ENCODE measurements at regions not wholly inside any gene's neighbourhood (a gene's known extent, or its start where the extent isn't known, plus 50 kb on each side); places are given as distances from the start of the nearest gene placed in this dataset.

DNA sequence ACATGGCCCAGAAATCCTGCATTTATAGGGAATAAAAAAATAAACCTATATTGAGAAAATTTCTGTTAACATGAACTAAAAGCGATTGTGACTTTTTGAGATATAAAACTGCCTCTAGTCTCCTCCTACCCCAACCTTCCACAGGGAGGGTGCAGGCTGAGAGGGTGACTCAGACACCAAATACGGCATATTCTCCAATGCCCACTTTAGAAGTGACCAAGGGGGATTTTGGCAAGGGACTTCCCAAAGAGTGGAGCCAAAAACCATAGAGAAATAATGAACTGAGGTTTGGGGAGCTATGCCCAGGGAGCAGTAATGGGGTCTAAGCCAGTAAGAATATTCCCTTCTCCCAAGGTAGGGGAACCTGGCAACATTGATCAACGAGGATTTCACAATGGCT is 124.9 kb upstream of the ZC3H12C start:
- DNase-seq (ENCODE audit: low spot score) = no peak
- H3K36me3 ChIP-seq = no peaks in the 10 kb centered on the region
- TF ChIP-seq, protein P1, sequence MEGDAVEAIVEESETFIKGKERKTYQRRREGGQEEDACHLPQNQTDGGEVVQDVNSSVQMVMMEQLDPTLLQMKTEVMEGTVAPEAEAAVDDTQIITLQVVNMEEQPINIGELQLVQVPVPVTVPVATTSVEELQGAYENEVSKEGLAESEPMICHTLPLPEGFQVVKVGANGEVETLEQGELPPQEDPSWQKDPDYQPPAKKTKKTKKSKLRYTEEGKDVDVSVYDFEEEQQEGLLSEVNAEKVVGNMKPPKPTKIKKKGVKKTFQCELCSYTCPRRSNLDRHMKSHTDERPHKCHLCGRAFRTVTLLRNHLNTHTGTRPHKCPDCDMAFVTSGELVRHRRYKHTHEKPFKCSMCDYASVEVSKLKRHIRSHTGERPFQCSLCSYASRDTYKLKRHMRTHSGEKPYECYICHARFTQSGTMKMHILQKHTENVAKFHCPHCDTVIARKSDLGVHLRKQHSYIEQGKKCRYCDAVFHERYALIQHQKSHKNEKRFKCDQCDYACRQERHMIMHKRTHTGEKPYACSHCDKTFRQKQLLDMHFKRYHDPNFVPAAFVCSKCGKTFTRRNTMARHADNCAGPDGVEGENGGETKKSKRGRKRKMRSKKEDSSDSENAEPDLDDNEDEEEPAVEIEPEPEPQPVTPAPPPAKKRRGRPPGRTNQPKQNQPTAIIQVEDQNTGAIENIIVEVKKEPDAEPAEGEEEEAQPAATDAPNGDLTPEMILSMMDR (IDR thresholded peaks at IDR 0.05) = no peak
- H3K9me3 ChIP-seq = no peaks in the 10 kb centered on the region
- H3K4me3 ChIP-seq = no peak overlapping the region
- H3K4me1 ChIP-seq = peaks cover 0 to 25% of the 10 kb centered on the region in 2 donors
- H3K27me3 ChIP-seq = no peaks in the 10 kb centered on the region
- no peak overlapping the region for H3K27ac ChIP-seq

DNA sequence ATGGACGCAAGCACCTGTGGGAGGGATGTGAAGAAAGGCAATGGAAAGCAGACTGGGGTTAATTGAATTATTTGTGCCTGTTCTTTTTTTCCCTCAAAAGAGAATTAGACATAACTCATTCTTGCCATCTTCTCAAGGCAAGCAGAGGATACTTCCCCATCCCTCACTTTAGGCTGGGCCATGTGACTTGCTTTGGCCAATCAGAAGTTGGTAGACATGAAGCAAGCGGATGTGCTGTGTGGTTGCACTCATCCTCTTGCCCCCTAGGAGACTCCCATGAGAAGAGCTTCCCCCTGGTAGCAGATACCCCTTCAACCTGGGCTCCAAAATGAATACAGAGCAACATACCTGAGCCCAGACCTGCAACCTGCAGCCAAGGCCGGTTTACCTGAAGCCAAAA is 124.4 kb upstream of the ZC3H12C start:
- no peak for DNase-seq (ENCODE audit: low spot score)
- Histone ChIP-seq H3K27me3 (no peaks in the 10 kb centered on the region), H3K4me1 (peaks cover 0 to 27% of the 10 kb centered on the region in 2 donors), H3K36me3 (no peaks in the 10 kb centered on the region), H3K4me3 (no peak overlapping the region), H3K27ac (no peak overlapping the region), H3K9me3 (no peaks in the 10 kb centered on the region)
- TF ChIP-seq, protein P1 (IDR thresholded peaks at IDR 0.05) = no peak

DNA sequence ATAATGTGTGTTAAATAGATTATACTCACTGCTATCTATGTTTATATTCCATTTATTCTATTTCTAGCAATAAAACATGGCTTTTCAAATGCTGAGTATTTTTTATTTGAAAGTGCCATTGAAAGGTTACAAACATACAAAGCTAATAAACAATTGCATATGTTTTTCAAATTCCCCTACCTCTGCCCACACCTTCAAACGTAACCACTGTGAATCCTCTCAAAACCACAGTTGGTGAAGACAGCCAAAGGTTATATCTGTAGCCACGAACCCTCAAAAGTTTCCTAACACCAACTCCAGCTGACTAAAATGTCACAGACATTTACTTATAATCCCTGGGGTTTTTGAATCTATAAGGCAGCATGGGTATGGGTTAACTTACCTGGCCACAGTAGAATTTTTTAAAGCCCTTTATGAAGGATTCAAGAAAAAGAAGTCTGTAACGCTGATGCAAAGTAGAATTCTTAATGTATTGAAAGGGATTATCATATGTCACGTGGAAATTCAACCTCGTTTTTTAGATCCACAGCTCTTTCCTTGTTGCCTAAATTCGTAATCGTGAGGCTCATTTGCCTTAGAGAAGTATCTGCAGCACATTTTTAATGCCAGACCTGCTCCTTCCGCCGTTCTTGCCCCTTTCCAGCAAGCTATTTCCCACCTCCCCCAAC is 122.5 kb upstream of the ZC3H12C start:
- Histone ChIP-seq H3K27me3 (no peaks in the 10 kb centered on the region), H3K36me3 (no peaks in the 10 kb centered on the region), H3K9me3 (no peaks in the 10 kb centered on the region), H3K4me3 (no peak overlapping the region), H3K4me1 (peaks cover 0 to 27% of the 10 kb centered on the region in 2 donors), H3K27ac (no peak overlapping the region)
- DNase-seq (ENCODE audit: low spot score) = no peak
- TF ChIP-seq, protein P1 (IDR thresholded peaks at IDR 0.05) = no peak

DNA sequence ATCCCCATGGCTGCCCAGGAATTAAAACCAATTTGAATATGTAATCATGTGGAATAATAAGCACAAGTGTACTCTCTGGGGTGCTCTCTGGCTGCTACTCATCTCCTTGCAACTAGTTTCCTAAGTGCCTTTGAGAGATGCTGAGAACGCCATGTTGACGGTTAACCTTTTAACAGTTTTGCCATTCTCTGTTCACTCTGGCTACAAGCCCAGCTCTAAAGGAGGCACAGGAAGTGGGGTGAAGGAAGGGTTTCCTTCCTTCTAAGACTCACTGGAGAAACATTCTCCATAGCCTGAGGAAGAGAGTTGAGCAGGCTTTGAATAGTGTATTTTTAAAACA is 122.0 kb upstream of the ZC3H12C start:
- Histone ChIP-seq H3K36me3 (no peaks in the 10 kb centered on the region), H3K9me3 (no peaks in the 10 kb centered on the region), H3K4me3 (no peak overlapping the region), H3K4me1 (peaks cover 0 to 27% of the 10 kb centered on the region in 2 donors), H3K27ac (no peak overlapping the region), H3K27me3 (no peaks in the 10 kb centered on the region)
- no peak for DNase-seq (ENCODE audit: low spot score)
- TF ChIP-seq, protein P1 (IDR thresholded peaks at IDR 0.05) = no peak

DNA sequence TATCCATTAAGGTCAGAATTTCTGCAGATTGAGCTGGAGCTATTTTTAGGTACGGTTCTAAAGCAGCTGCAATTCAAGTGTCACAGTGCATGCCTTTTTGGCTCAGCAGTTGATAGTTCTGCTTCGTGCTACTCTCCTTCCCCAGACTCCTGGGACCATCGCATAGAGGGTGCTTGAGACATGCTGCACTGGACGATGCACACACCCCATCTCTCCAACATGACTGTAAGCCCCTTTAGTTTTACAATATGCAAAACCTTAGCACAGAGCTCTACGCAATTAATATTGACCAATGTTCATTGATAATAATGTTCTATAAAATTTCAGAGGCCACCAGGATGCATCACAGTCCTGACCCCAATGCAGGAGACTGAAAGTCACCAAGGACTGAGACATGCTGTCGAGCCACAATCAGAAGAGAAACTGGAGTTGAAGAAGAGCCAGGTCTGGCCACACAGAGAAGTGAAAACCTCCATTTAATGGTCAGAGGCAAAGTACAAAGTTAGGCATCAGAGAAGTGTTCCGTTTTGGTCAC is 120.9 kb upstream of the ZC3H12C start:
- H3K9me3 ChIP-seq = no peaks in the 10 kb centered on the region
- H3K4me1 ChIP-seq = peaks cover 0 to 27% of the 10 kb centered on the region in 2 donors
- no peak for DNase-seq (ENCODE audit: low spot score)
- H3K4me3 ChIP-seq = no peak overlapping the region
- H3K27me3 ChIP-seq = no peaks in the 10 kb centered on the region
- H3K27ac ChIP-seq = no peak overlapping the region
- TF ChIP-seq, protein P1 (IDR thresholded peaks at IDR 0.05) = no peak
- H3K36me3 ChIP-seq = no peaks in the 10 kb centered on the region

DNA sequence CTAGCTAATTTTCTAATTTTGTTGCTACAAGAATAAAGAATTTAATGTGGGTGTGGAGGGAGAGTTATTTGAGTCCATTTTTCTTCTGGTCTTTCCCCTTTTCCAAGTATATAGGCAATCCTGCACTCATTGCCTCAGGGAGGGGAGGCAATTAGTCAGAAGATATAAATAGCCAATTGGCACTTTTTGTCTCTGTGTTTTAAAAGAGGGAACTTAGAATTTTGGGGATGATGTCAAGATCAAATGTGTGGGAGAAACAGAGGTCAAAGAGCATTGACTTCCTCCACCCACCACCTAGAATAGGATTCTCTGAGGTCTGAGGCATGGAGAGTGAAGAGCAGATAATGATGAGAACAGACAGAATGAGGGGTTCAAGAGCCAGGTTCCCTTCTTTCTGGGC is 120.3 kb upstream of the ZC3H12C start:
- H3K27ac ChIP-seq = no peak overlapping the region
- no peaks in the 10 kb centered on the region for H3K36me3 ChIP-seq
- peaks cover 0 to 27% of the 10 kb centered on the region in 2 donors for H3K4me1 ChIP-seq
- H3K9me3 ChIP-seq = no peaks in the 10 kb centered on the region
- no peak overlapping the region for H3K4me3 ChIP-seq
- DNase-seq (ENCODE audit: low spot score) = no peak
- H3K27me3 ChIP-seq = no peaks in the 10 kb centered on the region
- TF ChIP-seq, protein P1 (IDR thresholded peaks at IDR 0.05) = no peak
